B cell (primary cell): ENCODE measurements at regions not wholly inside any gene's neighbourhood (a gene's known extent, or its start where the extent isn't known, plus 50 kb on each side); places are given as distances from the start of the nearest gene placed in this dataset.

ENCODE experiments used
- CTCF ChIP-seq: fragments of 200-600 bp; IDR thresholded peaks from one replicate; pipeline ENCODE4 v1.8.0; 2022; ENCODE audit warnings: antibody characterized with exemption, mild to moderate bottlenecking
- EZH2 ChIP-seq: IDR thresholded peaks from 2 replicates; pipeline ENCODE4 v1.6.1; 2012; ENCODE audit warnings: borderline replicate concordance, low read depth, mild to moderate bottlenecking, moderate library complexity, low read length; ENCODE audit not compliant: insufficient read depth, poor library complexity, severe bottlenecking

- TF ChIP-seq CTCF, result no peak
- no peak for TF ChIP-seq EZH2
Observed at GRCh38 chr14:65877166-65877565, 464.6 kb downstream of the FUT8 start.
